Dendritic cell treated with granulocyte-macrophage colony-stimulating factor and Interleukin-4, amounts not matched to agents 40 ng/mL and 50 ng/mL, for 4 days (primary cell): ENCODE measurements at regions not wholly inside any gene's neighbourhood (a gene's known extent, or its start where the extent isn't known, plus 50 kb on each side); places are given as distances from the start of the nearest gene placed in this dataset.

Experiments
- H3K27ac Mint-ChIP-seq: one replicate; pipeline ENCODE4 v1.8.0; 2022; ENCODE audit warnings: mild to moderate bottlenecking, mixed read lengths
- H3K27me3 Mint-ChIP-seq: one replicate; pipeline ENCODE4 v1.8.0; 2022; ENCODE audit warnings: mild to moderate bottlenecking, mixed read lengths
- H3K36me3 Mint-ChIP-seq: one replicate; pipeline ENCODE4 v1.8.0; 2022; ENCODE audit warnings: low read depth, mixed read lengths
- H3K4me1 Mint-ChIP-seq: one replicate; pipeline ENCODE4 v1.8.0; 2022; ENCODE audit warnings: low read depth, mixed read lengths
- H3K4me3 Mint-ChIP-seq: one replicate; pipeline ENCODE4 v1.8.0; 2022; ENCODE audit warnings: mild to moderate bottlenecking, moderate library complexity, mixed read lengths
- H3K9me3 Mint-ChIP-seq: one replicate; pipeline ENCODE4 v1.8.0; 2022; ENCODE audit warnings: mixed read lengths
- intact Hi-C: fragments of 100-400 bp; cut with micrococcal nuclease; formaldehyde crosslinking; loops from one replicate; pipeline ENCODE4 v1.15.0; 2022

- Mint-ChIP-seq H3K4me1 (no peaks in the 10 kb centered on the region), H3K36me3 (no peaks in the 10 kb centered on the region), H3K27me3 (no peaks in the 10 kb centered on the region), H3K4me3 (no peak overlapping the region), H3K27ac (no peak overlapping the region), H3K9me3 (peaks cover 29% of the 10 kb centered on the region)
- intact Hi-C loops: no loop called here
Measured at GRCh38 chr10:108249940-108250339, 1085.4 kb upstream of the SORCS1 start.

GRCh38 chr10:108244443-108245228 lies 1080.1 kb upstream of the SORCS1 start:
- Mint-ChIP-seq H3K27me3 (no peaks in the 10 kb centered on the region), H3K4me3 (no peak overlapping the region), H3K4me1 (no peaks in the 10 kb centered on the region), H3K27ac (no peak overlapping the region), H3K36me3 (no peaks in the 10 kb centered on the region), H3K9me3 (peaks cover 37% of the 10 kb centered on the region)
- intact Hi-C loops: no loop called here

GRCh38 chr10:108241166-108241565 lies 1076.7 kb upstream of the SORCS1 start:
- Mint-ChIP-seq H3K27ac (no peak overlapping the region), H3K4me1 (no peaks in the 10 kb centered on the region), H3K4me3 (no peak overlapping the region), H3K36me3 (no peaks in the 10 kb centered on the region), H3K27me3 (no peaks in the 10 kb centered on the region), H3K9me3 (peaks cover 20% of the 10 kb centered on the region)
- intact Hi-C loops: no loop called here

GRCh38 chr10:108238261-108238660 lies 1073.8 kb upstream of the SORCS1 start:
- H3K27ac Mint-ChIP-seq: no peak overlapping the region
- no peaks in the 10 kb centered on the region for H3K27me3 Mint-ChIP-seq
- H3K36me3 Mint-ChIP-seq: no peaks in the 10 kb centered on the region

GRCh38 chr10:108230478-108231170 lies 1066.1 kb upstream of the SORCS1 start:
- Mint-ChIP-seq H3K36me3 (no peaks in the 10 kb centered on the region), H3K4me1 (no peaks in the 10 kb centered on the region), H3K4me3 (no peak overlapping the region), H3K27me3 (no peaks in the 10 kb centered on the region), H3K9me3 (no peaks in the 10 kb centered on the region), H3K27ac (no peak overlapping the region)
- intact Hi-C loops: no loop called here

More at GRCh38 chr10:108238261-108238660, 1073.8 kb upstream of the SORCS1 start:
- Mint-ChIP-seq H3K4me3 (no peak overlapping the region), H3K4me1 (no peaks in the 10 kb centered on the region), H3K9me3 (peaks cover 5% of the 10 kb centered on the region)
- intact Hi-C loops: no loop called here

- intact Hi-C loops: no loop called here
- Mint-ChIP-seq H3K4me1 (no peaks in the 10 kb centered on the region), H3K9me3 (peaks cover 17% of the 10 kb centered on the region), H3K27me3 (no peaks in the 10 kb centered on the region), H3K27ac (no peak overlapping the region), H3K36me3 (no peaks in the 10 kb centered on the region), H3K4me3 (no peak overlapping the region)
Measured at GRCh38 chr10:108208732-108209131, 1044.2 kb upstream of the SORCS1 start.

GRCh38 chr10:108208038-108208437 lies 1043.5 kb upstream of the SORCS1 start:
- H3K36me3 Mint-ChIP-seq: no peaks in the 10 kb centered on the region
- H3K4me1 Mint-ChIP-seq: no peaks in the 10 kb centered on the region
- intact Hi-C loops: no loop called here
- no peak overlapping the region for H3K4me3 Mint-ChIP-seq
- no peak overlapping the region for H3K27ac Mint-ChIP-seq
- no peaks in the 10 kb centered on the region for H3K27me3 Mint-ChIP-seq
- peaks cover 11% of the 10 kb centered on the region for H3K9me3 Mint-ChIP-seq

GRCh38 chr10:108204528-108205305 lies 1040.2 kb upstream of the SORCS1 start:
- no peak overlapping the region for H3K27ac Mint-ChIP-seq
- no peak overlapping the region for H3K4me3 Mint-ChIP-seq
- intact Hi-C loops: no loop called here
- H3K27me3 Mint-ChIP-seq: no peaks in the 10 kb centered on the region
- H3K4me1 Mint-ChIP-seq: no peaks in the 10 kb centered on the region
- no peaks in the 10 kb centered on the region for H3K9me3 Mint-ChIP-seq
- no peaks in the 10 kb centered on the region for H3K36me3 Mint-ChIP-seq

- H3K27ac Mint-ChIP-seq: no peak overlapping the region
- no peak overlapping the region for H3K4me3 Mint-ChIP-seq
- no peaks in the 10 kb centered on the region for H3K36me3 Mint-ChIP-seq
- H3K27me3 Mint-ChIP-seq: no peaks in the 10 kb centered on the region
- H3K9me3 Mint-ChIP-seq: no peaks in the 10 kb centered on the region
- intact Hi-C loops: no loop called here
- H3K4me1 Mint-ChIP-seq: no peaks in the 10 kb centered on the region
Measured at GRCh38 chr10:108203905-108204527, 1039.5 kb upstream of the SORCS1 start.

GRCh38 chr10:108187408-108188012 lies 1023.0 kb upstream of the SORCS1 start:
- Mint-ChIP-seq H3K27ac (no peak overlapping the region), H3K9me3 (peaks cover 16% of the 10 kb centered on the region), H3K27me3 (no peaks in the 10 kb centered on the region), H3K4me3 (no peak overlapping the region), H3K4me1 (no peaks in the 10 kb centered on the region), H3K36me3 (no peaks in the 10 kb centered on the region)
- intact Hi-C loops: no loop called here

GRCh38 chr10:108184114-108184513 lies 1019.6 kb upstream of the SORCS1 start:
- intact Hi-C loops: no loop called here

GRCh38 chr10:108180878-108181277 lies 1016.4 kb upstream of the SORCS1 start:
- H3K36me3 Mint-ChIP-seq: no peaks in the 10 kb centered on the region
- no peaks in the 10 kb centered on the region for H3K27me3 Mint-ChIP-seq
- intact Hi-C loops: no loop called here
- peaks cover 13% of the 10 kb centered on the region for H3K9me3 Mint-ChIP-seq
- no peak overlapping the region for H3K4me3 Mint-ChIP-seq
- H3K4me1 Mint-ChIP-seq: no peaks in the 10 kb centered on the region
- no peak overlapping the region for H3K27ac Mint-ChIP-seq

More at GRCh38 chr10:108184114-108184513, 1019.6 kb upstream of the SORCS1 start:
- Mint-ChIP-seq H3K27me3 (no peaks in the 10 kb centered on the region), H3K9me3 (peaks cover 16% of the 10 kb centered on the region), H3K4me1 (no peaks in the 10 kb centered on the region), H3K27ac (no peak overlapping the region), H3K4me3 (no peak overlapping the region), H3K36me3 (no peaks in the 10 kb centered on the region)

- H3K27me3 Mint-ChIP-seq: no peaks in the 10 kb centered on the region
- intact Hi-C loops: no loop called here
- H3K27ac Mint-ChIP-seq: no peak overlapping the region
- no peaks in the 10 kb centered on the region for H3K36me3 Mint-ChIP-seq
- no peak overlapping the region for H3K4me3 Mint-ChIP-seq
- H3K9me3 Mint-ChIP-seq: no peaks in the 10 kb centered on the region
- no peaks in the 10 kb centered on the region for H3K4me1 Mint-ChIP-seq
Measured at GRCh38 chr10:108169846-108170245, 1005.3 kb upstream of the SORCS1 start.
